ENCODE measurements at regions not wholly inside any gene's neighbourhood (a gene's known extent, or its start where the extent isn't known, plus 50 kb on each side); places are given as distances from the start of the nearest gene placed in this dataset.

DNA sequence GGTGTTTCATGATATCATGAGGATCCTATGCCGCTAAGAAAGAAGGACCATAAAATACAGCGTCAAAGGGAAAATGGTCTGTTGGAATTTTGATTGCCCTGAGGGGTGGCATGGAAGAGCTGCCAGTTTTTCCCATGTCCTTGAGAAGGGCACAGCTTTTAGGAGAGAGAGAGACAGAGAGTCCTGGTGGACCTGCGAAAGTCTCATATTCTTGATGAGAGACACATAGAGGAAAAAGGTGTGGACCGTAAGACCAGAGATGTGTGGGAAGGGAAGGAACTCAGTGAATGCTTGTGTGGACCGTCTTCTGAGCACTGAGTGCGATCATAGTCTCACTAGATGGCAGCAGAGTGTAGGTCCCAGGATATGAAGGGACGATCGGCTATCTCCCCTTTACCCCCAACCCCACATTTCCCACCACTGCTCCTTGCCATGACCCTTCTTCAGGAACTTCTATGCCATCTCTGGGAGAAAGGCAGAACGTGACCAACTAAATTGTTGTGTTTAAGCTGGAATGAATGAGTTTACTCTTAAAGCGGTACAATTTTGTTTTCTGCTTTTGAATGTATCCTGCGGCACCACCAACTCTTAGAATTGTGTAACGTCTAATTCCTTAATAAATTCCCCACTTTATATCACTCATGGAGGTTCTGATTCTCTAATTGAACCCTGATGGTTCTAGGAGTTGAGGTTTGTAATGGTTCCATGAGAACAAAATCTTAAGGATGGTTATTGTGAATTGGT lies 117.7 kb downstream of the CTH start:
- H3K23ac ChIP-seq (ENCODE audit: insufficient read length, low read depth, low read length) = no peak overlapping the region
- TF ChIP-seq, protein P1, sequence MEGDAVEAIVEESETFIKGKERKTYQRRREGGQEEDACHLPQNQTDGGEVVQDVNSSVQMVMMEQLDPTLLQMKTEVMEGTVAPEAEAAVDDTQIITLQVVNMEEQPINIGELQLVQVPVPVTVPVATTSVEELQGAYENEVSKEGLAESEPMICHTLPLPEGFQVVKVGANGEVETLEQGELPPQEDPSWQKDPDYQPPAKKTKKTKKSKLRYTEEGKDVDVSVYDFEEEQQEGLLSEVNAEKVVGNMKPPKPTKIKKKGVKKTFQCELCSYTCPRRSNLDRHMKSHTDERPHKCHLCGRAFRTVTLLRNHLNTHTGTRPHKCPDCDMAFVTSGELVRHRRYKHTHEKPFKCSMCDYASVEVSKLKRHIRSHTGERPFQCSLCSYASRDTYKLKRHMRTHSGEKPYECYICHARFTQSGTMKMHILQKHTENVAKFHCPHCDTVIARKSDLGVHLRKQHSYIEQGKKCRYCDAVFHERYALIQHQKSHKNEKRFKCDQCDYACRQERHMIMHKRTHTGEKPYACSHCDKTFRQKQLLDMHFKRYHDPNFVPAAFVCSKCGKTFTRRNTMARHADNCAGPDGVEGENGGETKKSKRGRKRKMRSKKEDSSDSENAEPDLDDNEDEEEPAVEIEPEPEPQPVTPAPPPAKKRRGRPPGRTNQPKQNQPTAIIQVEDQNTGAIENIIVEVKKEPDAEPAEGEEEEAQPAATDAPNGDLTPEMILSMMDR (conservative IDR thresholded peaks at IDR 0.05) = peak; percentile 86
- no peak overlapping the region for H3K4ac ChIP-seq (ENCODE audit: low read depth, low read length)
- no peak overlapping the region for H3K4me2 ChIP-seq (ENCODE audit: insufficient read depth, insufficient read length, low read length)
- H2BK12ac ChIP-seq (ENCODE audit: insufficient read length, low read depth, low read length) = no peak overlapping the region
- no peak overlapping the region for H2BK120ac ChIP-seq (ENCODE audit: low read depth, low read length, poor library complexity, severe bottlenecking)
- H3K27ac Mint-ChIP-seq = no peak overlapping the region; a peak in 1 of 7 replicates
- H3K56ac ChIP-seq (ENCODE audit: insufficient read length, low read depth, low read length) = no peak overlapping the region
- no peak overlapping the region for H4K5ac ChIP-seq (ENCODE audit: insufficient read length, low read depth, low read length)
- H3K18ac ChIP-seq (ENCODE audit: insufficient read length, low read depth, low read length) = no peak overlapping the region
- H3K27ac ChIP-seq (ENCODE audit: insufficient read length, low read depth, low read length) = no peak overlapping the region
- H2AK5ac ChIP-seq (ENCODE audit: insufficient read length, low read length) = no peak overlapping the region
- no peaks in the 10 kb centered on the region for H3K4me1 ChIP-seq (ENCODE audit: insufficient read depth, low read length)
- H2BK15ac ChIP-seq (ENCODE audit: low read depth, low read length) = no peak overlapping the region
- H3K23me2 ChIP-seq (ENCODE audit: insufficient read length, low read depth, low read length, poor library complexity, severe bottlenecking) = no peaks in the 10 kb centered on the region
- H2BK5ac ChIP-seq (ENCODE audit: insufficient read length, low read length) = no peak overlapping the region
- H3K79me1 ChIP-seq (ENCODE audit: insufficient read depth, low read depth, low read length, poor library complexity, severe bottlenecking) = no peaks in the 10 kb centered on the region
- no peaks in the 10 kb centered on the region for H3K27me3 ChIP-seq (ENCODE audit: insufficient read depth, low read length)
- WGBS (ENCODE audit: extremely low coverage, insufficient read length, low lambda C conversion rate) = no CpG with 5 or more reads among the region's 12 CpGs
- no peak overlapping the region for H4K91ac ChIP-seq (ENCODE audit: insufficient read length, low read depth, low read length)
- no peak overlapping the region for H4K8ac ChIP-seq (replicated peaks; ENCODE audit: insufficient read length, low read depth, low read length)
- peaks cover 3 to 5% of the 10 kb centered on the region in 2 experiments; a peak in 1 of 4 replicates for H3K4me1 Mint-ChIP-seq
- H3K9me3 Mint-ChIP-seq = no peaks in the 10 kb centered on the region
- no peak overlapping the region for H3T11ph ChIP-seq (ENCODE audit: low read length)
- no peaks in the 10 kb centered on the region for H3K27me3 Mint-ChIP-seq (ENCODE audit: low read depth)
- DNase-seq = peak; percentile 69
- no peaks in the 10 kb centered on the region for H4K20me1 ChIP-seq (ENCODE audit: control insufficient read depth, insufficient read depth, insufficient read length)
- H3K4me3 Mint-ChIP-seq = no peak overlapping the region
- H3K14ac ChIP-seq (ENCODE audit: insufficient read depth, low read length) = no peak overlapping the region
- no peaks in the 10 kb centered on the region for H3K36me3 Mint-ChIP-seq (ENCODE audit: insufficient read depth in 1 of 3, low read depth in 3 of 3)
- no peaks in the 10 kb centered on the region for H3K9me3 ChIP-seq (ENCODE audit: control insufficient read depth, low read depth, low read length)
- H3K79me2 ChIP-seq (ENCODE audit: insufficient read depth, low read length) = no peaks in the 10 kb centered on the region
- H2BK20ac ChIP-seq (ENCODE audit: low read depth, low read length, poor library complexity, severe bottlenecking) = no peak overlapping the region
- no peak overlapping the region for H3K9ac ChIP-seq (ENCODE audit: extremely low read depth, insufficient read length, low read length)
- H2AFZ ChIP-seq (ENCODE audit: low read length) = no peak overlapping the region

Measured in H9 (cell line).